ENCODE measurements at regions not wholly inside any gene's neighbourhood (a gene's known extent, or its start where the extent isn't known, plus 50 kb on each side); places are given as distances from the start of the nearest gene placed in this dataset.

DNA sequence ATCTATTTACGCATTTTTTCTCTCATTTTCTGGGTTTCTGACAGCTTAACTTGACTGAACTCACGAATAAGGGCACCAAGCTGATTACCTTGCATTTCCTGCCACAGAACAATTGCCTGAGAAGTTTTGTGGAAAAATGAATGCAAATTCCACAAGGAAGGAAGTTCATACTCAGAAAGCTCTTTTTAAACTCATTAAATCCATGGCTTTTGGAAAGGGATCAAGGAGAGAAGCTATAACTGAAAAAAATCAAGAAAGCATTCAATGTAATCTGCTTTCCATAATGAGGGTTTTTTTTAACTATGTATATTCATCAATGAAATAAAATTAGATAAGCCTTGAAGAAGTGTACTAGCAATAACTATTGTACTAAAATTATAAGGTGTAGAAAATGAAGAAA lies 252.5 kb downstream of the GPM6A start:
- DNase-seq: no peak

- no peak for DNase-seq
Measured at GRCh38 chr4:175560604-175561003, 251.5 kb downstream of the GPM6A start.

DNA sequence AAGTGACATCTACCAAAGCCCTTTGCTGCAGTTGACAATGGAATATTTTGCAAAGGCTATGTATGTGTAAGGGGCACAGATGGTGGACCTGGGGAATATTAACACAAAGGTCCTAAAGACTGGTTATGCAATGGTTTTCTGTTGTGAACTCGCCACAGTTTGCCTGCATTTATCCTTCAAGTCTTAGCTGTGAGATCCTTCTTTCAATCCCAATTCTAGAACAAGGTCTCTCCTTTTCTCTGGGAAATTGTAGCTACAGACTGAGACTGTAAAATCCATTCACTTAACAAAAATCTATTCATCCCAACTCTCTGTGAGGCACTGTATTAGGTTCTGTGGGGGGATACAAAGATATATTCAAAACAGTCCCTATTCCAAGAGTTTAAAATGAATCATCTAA lies 250.4 kb downstream of the GPM6A start:
- no peak for DNase-seq

- no peak for DNase-seq
Measured at GRCh38 chr4:175562111-175562510, 250.0 kb downstream of the GPM6A start.

DNA sequence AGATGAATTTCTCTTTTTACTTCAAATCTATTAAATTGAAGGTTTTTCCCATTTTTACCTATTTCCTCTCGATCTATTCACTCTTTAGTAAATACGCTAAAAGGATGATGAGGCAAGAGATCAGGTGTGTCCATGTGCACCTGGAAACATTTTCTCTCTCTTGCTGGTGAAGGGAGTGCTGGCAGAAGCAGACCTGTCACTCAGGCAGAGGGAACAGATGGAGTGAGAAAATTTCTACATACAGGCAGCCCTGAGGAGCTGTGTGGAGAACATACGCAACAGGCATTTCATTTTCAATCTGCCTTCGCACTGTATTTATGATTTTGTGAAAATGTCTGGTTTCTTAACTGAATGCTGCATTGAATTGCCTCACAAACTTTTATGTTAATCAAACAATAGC lies 249.5 kb downstream of the GPM6A start:
- no peak for DNase-seq
